ENCODE measurements at regions not wholly inside any gene's neighbourhood (a gene's known extent, or its start where the extent isn't known, plus 50 kb on each side); places are given as distances from the start of the nearest gene placed in this dataset.

DNA sequence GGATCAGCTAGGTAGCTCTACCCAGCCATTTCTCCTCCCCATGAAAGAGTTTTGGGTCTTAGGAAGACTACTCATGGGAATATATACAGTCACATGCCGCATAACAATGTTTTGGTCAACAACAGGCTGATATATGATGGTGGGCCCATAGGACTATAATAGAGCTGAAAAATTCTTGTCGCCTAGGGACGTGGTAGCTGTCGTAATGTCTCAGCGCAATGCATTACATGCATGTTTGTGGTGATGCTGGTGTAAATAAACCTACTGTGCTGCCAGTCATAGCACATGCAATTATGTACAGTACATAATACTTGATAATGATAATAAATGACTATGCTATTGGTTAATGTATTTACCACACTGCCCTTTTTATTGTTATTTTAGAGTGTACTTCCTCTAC lies 78.2 kb upstream of the DLX6 start:
- Histone ChIP-seq H3K36me3 (no peaks in the 10 kb centered on the region), H3K9me3 (ENCODE audit: low read depth) (no peaks in the 10 kb centered on the region), H3K4me3 (no peak overlapping the region), H3K4me1 (ENCODE audit: low read depth) (no peaks in the 10 kb centered on the region), H3K27ac (no peak overlapping the region), H3K27me3 (no peaks in the 10 kb centered on the region)
- no peak for DNase-seq (ENCODE audit: low read depth in 1 of 2, low spot score in 1 of 2)
- TF ChIP-seq, protein P1, sequence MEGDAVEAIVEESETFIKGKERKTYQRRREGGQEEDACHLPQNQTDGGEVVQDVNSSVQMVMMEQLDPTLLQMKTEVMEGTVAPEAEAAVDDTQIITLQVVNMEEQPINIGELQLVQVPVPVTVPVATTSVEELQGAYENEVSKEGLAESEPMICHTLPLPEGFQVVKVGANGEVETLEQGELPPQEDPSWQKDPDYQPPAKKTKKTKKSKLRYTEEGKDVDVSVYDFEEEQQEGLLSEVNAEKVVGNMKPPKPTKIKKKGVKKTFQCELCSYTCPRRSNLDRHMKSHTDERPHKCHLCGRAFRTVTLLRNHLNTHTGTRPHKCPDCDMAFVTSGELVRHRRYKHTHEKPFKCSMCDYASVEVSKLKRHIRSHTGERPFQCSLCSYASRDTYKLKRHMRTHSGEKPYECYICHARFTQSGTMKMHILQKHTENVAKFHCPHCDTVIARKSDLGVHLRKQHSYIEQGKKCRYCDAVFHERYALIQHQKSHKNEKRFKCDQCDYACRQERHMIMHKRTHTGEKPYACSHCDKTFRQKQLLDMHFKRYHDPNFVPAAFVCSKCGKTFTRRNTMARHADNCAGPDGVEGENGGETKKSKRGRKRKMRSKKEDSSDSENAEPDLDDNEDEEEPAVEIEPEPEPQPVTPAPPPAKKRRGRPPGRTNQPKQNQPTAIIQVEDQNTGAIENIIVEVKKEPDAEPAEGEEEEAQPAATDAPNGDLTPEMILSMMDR (IDR thresholded peaks at IDR 0.05; ENCODE audit: low read depth, low read length): no peak

DNA sequence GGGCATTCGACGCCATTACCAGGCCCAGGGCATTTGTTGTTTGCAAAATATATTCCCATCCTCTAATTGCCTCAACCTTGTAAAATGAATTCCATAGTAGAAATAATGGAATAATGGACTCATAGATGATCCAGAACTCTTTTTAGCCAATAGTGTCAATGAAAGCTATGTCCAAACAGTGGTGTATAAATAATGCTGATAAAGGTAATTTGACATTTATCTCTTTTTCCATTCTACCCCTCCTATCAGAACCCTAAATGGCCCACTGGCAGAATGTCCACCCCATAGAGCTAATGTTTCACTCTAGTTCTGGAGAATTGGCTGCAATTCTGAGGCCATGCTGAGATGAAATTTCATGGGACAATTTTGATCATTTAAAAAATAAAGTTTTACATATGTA lies 76.4 kb upstream of the DLX6 start:
- Histone ChIP-seq H3K9me3 (ENCODE audit: low read depth) (no peaks in the 10 kb centered on the region), H3K27me3 (no peaks in the 10 kb centered on the region), H3K4me1 (ENCODE audit: low read depth) (no peaks in the 10 kb centered on the region), H3K27ac (no peak overlapping the region), H3K4me3 (no peak overlapping the region), H3K36me3 (no peaks in the 10 kb centered on the region)
- no peak for DNase-seq (ENCODE audit: low read depth in 1 of 2, low spot score in 1 of 2)
- TF ChIP-seq, protein P1 (IDR thresholded peaks at IDR 0.05; ENCODE audit: low read depth, low read length): no peak

- TF ChIP-seq, protein P1 (IDR thresholded peaks at IDR 0.05; ENCODE audit: low read depth, low read length): no peak
- no peaks in the 10 kb centered on the region for H3K36me3 ChIP-seq
- no peak overlapping the region for H3K4me3 ChIP-seq
- H3K4me1 ChIP-seq (ENCODE audit: low read depth): no peaks in the 10 kb centered on the region
- H3K27ac ChIP-seq: no peak overlapping the region
- no peaks in the 10 kb centered on the region for H3K9me3 ChIP-seq (ENCODE audit: low read depth)
- no peaks in the 10 kb centered on the region for H3K27me3 ChIP-seq
- no peak for DNase-seq (ENCODE audit: low read depth in 1 of 2, low spot score in 1 of 2)
Observed at GRCh38 chr7:96931891-96932290, 73.5 kb upstream of the DLX6 start.

DNA sequence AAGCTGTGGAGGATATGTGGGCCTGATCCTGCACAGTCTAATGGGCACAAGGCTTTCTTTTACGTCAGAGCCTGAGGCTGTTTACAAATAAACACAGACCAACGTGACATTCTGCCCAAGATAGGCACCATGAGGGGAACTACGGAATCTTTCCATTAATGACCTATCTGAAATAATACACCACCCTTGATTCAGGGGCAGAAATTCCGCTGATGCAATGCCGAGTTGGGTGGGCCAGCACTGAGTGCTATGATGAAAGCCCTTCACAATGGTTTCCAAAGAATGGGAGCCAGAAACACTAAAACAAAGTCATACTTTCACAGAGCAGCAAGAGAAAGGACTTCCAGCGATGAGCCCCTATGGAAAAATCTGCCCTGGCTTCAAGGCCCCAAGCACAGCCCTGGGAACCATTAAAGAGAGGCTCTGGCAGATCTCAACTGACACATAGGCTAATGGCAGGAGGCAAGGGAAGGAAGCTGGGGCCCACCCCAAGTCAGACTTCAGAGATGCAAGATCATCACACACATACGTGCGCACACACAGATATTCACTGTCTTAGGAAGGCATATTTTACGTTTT lies 72.2 kb upstream of the DLX6 start:
- Histone ChIP-seq H3K9me3 (ENCODE audit: low read depth) (no peaks in the 10 kb centered on the region), H3K27me3 (no peaks in the 10 kb centered on the region), H3K4me1 (ENCODE audit: low read depth) (no peaks in the 10 kb centered on the region), H3K27ac (no peak overlapping the region), H3K36me3 (no peaks in the 10 kb centered on the region), H3K4me3 (no peak overlapping the region)
- DNase-seq (ENCODE audit: low read depth in 1 of 2, low spot score in 1 of 2): no peak
- TF ChIP-seq, protein P1 (IDR thresholded peaks at IDR 0.05; ENCODE audit: low read depth, low read length): no peak

- no peak for DNase-seq (ENCODE audit: low read depth in 1 of 2, low spot score in 1 of 2)
Observed at GRCh38 chr7:96936621-96937020, 68.7 kb upstream of the DLX6 start.

More at GRCh38 chr7:96936621-96937020, 68.7 kb upstream of the DLX6 start:
- no peak overlapping the region for H3K27ac ChIP-seq
- no peaks in the 10 kb centered on the region for H3K4me1 ChIP-seq (ENCODE audit: low read depth)
- TF ChIP-seq, protein P1 (IDR thresholded peaks at IDR 0.05; ENCODE audit: low read depth, low read length): no peak
- H3K9me3 ChIP-seq (ENCODE audit: low read depth): no peaks in the 10 kb centered on the region
- H3K36me3 ChIP-seq: no peaks in the 10 kb centered on the region
- H3K4me3 ChIP-seq: no peak overlapping the region
- no peaks in the 10 kb centered on the region for H3K27me3 ChIP-seq

All from cardiac muscle cell (in vitro differentiated cells and primary cell).